ENCODE measurements at regions not wholly inside any gene's neighbourhood (a gene's known extent, or its start where the extent isn't known, plus 50 kb on each side); places are given as distances from the start of the nearest gene placed in this dataset.

DNA sequence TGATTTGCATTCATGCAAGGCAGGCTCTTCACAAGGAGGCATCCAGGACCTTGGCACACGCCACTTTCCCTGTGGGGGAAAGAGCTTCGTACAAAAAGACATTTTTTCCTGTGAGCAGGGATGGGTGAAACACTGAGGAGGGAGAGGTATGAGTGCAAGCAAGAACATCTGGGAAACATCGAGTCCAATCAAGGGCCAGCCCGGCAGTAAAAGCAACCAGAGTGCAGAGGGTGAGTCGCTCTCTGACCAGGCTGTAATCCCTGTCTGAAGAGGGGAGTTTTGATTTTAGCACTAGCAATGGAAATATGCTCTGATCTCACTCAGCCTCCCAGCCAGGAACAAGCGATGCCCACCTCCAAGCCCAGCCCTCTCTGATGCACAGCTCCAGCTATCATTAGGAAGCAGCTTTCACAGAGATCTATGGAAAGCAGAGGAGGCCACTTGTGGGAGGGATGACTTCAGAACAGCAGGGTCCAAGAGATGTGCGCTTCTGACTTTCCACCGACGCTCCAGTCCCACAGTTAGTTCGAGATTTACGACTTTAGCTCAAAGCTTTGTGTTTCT is 211.0 kb upstream of the ADAMTS16 start:
- peaks cover 0 to 14% (median 3%) of the 10 kb centered on the region in 4 donors for H3K9me3 ChIP-seq
- intact Hi-C loops (cut with DNase I; ENCODE audit: low total_unique reads) = no loop called here
- H3K36me3 ChIP-seq = no peaks in the 10 kb centered on the region
- TF ChIP-seq EP300 (IDR thresholded peaks at IDR 0.05) (no peak), POLR2AphosphoS5 (IDR thresholded peaks at IDR 0.05) (no peak), POLR2A (IDR thresholded peaks at IDR 0.05) (no peak)
- TF ChIP-seq, protein P1, sequence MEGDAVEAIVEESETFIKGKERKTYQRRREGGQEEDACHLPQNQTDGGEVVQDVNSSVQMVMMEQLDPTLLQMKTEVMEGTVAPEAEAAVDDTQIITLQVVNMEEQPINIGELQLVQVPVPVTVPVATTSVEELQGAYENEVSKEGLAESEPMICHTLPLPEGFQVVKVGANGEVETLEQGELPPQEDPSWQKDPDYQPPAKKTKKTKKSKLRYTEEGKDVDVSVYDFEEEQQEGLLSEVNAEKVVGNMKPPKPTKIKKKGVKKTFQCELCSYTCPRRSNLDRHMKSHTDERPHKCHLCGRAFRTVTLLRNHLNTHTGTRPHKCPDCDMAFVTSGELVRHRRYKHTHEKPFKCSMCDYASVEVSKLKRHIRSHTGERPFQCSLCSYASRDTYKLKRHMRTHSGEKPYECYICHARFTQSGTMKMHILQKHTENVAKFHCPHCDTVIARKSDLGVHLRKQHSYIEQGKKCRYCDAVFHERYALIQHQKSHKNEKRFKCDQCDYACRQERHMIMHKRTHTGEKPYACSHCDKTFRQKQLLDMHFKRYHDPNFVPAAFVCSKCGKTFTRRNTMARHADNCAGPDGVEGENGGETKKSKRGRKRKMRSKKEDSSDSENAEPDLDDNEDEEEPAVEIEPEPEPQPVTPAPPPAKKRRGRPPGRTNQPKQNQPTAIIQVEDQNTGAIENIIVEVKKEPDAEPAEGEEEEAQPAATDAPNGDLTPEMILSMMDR (IDR thresholded peaks at IDR 0.05) = no peak
- H3K4me1 ChIP-seq = no peaks in the 10 kb centered on the region
- no peak overlapping the region for H3K4me3 ChIP-seq
- 66 to 85% (median 76%) methylated on average over 11 of the region's 11 CpGs for WGBS, 5 donors
- no peaks in the 10 kb centered on the region for H3K27me3 ChIP-seq
- peak in 1 of 2 donors; percentile 14 for DNase-seq
- no peak overlapping the region for H3K27ac ChIP-seq

DNA sequence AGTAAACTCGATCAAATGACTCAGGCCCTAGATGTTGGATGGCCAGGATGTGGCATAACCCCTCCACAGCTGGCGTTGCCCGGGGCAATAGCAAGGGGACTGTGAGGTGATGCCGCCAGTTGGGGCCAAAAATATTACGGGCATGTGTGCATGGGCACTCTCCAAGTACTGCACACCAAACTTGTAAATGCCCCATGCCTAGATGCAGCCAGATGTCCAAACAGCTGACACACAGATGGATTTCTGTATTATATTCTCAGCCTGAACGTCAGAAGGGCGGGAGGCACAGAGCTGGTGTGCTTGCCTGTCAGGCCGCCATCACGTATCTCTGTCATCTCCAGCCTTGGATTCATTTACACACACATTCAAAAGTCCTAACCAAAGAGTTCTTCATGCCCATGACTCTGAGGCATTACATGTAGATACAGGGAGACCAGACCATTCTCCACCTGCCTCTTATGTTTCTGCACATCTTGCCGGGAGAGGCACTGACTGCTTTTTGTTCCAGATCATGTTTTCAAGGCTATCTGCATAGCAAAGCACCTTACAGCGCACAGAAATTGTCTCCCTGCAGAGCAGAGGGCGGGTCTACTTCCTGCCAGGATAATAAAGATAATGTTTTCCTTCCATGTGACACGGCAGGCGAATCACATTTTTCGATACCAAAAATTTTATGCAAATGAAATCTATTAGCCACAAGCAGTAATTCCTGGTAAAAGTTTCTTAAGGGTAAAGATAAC is 200.9 kb upstream of the ADAMTS16 start:
- intact Hi-C loops (cut with DNase I; ENCODE audit: low total_unique reads) = no loop called here
- Histone ChIP-seq H3K27ac (no peak overlapping the region), H3K9me3 (no peaks in the 10 kb centered on the region), H3K4me3 (no peak overlapping the region), H3K27me3 (no peaks in the 10 kb centered on the region), H3K36me3 (no peaks in the 10 kb centered on the region), H3K4me1 (no peaks in the 10 kb centered on the region)
- DNase-seq = no peak
- TF ChIP-seq POLR2AphosphoS5 (IDR thresholded peaks at IDR 0.05) = no peak
- TF ChIP-seq POLR2A (IDR thresholded peaks at IDR 0.05) = no peak
- no peak for TF ChIP-seq EP300 (IDR thresholded peaks at IDR 0.05)
- TF ChIP-seq, protein P1 (IDR thresholded peaks at IDR 0.05) = no peak
- 76 to 82% (median 79%) methylated on average over 14 to 15 of the region's 15 CpGs for WGBS, 5 donors

DNA sequence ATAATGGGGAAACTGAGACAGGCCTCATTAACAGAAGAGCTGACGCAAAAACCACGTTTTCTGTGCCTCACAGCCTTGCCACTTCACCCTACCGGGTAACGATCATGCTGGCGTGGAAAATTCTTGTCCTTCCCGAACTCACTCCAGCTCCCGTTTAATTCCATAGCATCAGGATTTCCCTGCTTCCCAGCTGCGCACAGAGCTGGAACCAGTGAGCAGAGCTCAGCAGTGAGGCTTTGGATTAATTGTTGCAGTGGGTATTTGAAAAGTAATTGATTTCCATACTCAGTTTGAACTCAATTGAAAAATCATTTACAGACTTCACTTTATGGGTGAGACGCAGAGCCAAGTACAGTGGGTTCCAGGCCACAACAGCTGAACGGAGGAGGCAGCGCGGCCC is 199.0 kb upstream of the ADAMTS16 start:
- no peaks in the 10 kb centered on the region for H3K27me3 ChIP-seq
- H3K4me3 ChIP-seq = no peak overlapping the region
- WGBS, 5 donors = 82 to 87% (median 85%) methylated on average over 12 of the region's 12 CpGs
- H3K36me3 ChIP-seq = no peaks in the 10 kb centered on the region
- intact Hi-C loops (cut with DNase I; ENCODE audit: low total_unique reads) = no loop called here
- DNase-seq = no peak
- no peaks in the 10 kb centered on the region for H3K9me3 ChIP-seq
- TF ChIP-seq EP300 (IDR thresholded peaks at IDR 0.05) = no peak
- no peak for TF ChIP-seq POLR2A (IDR thresholded peaks at IDR 0.05)
- no peak for TF ChIP-seq POLR2AphosphoS5 (IDR thresholded peaks at IDR 0.05)
- TF ChIP-seq, protein P1 (IDR thresholded peaks at IDR 0.05) = no peak
- H3K4me1 ChIP-seq = no peaks in the 10 kb centered on the region
- H3K27ac ChIP-seq = no peak overlapping the region

DNA sequence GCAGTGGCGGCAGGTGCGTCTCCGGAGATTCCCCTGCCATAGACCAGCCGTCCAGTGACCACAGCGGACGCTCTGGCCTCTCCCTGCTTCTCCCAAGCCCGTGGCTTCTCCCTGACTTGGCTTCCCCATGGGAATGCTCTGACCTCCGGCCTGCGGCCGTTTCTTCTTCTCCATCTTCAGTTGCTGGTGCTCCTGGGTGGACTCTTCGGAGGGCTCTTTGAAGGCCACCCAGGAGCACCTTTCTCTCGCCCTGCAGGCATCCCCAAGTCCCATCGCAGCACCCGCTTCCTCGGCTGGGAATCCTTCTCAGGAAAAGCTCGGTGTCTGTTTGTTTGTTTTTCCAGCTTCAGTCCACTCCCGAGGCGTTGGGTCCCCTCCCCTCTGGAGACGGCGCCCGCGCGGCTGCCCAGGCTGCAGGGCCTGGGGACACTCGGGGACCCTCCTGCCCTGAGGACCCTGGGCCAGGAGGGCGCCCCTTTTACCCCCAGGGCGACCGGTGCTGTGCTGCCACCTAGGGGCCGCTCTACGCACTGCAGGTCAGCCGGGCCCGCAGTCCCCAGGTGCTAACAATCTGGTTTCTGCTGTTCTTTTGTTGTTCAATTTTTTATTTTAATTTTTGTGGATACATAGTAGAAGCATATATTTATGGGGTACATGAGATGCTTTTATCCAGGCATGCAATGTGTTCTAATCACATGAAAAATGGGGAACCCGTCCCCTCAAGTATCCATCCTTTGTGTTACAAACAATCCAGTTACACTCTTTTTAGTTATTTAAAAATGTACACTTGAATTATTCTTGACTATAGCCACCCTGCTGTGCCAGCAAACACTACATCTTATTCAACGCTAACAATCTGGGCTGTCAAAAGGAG is 197.9 kb upstream of the ADAMTS16 start:
- H3K27me3 ChIP-seq = no peaks in the 10 kb centered on the region
- no peaks in the 10 kb centered on the region for H3K36me3 ChIP-seq
- no peaks in the 10 kb centered on the region for H3K9me3 ChIP-seq
- 40 to 47% (median 43%) methylated on average over 32 to 33 of the region's 33 CpGs for WGBS, 5 donors
- intact Hi-C loops (cut with DNase I; ENCODE audit: low total_unique reads) = no loop called here
- TF ChIP-seq POLR2AphosphoS5 (IDR thresholded peaks at IDR 0.05) = no peak
- TF ChIP-seq, protein P1 (IDR thresholded peaks at IDR 0.05) = peak in 4 of 7 experiments; percentile 39 to 75 (median 65)
- TF ChIP-seq EP300 (IDR thresholded peaks at IDR 0.05) = no peak
- TF ChIP-seq POLR2A (IDR thresholded peaks at IDR 0.05) = no peak
- no peak overlapping the region for H3K27ac ChIP-seq
- H3K4me1 ChIP-seq = no peaks in the 10 kb centered on the region
- peak in 1 of 2 donors; percentile 29 for DNase-seq
- H3K4me3 ChIP-seq = no peak overlapping the region
